GM12878 (cell line): ENCODE measurements at regions not wholly inside any gene's neighbourhood (a gene's known extent, or its start where the extent isn't known, plus 50 kb on each side); places are given as distances from the start of the nearest gene placed in this dataset.

Source experiments
- ATAC-seq: fragments of 200-7000 bp; cut with Tn5 transposase; 3 replicates; pipeline ENCODE4 v1.9.1; 2020; ENCODE audit warnings: mild to moderate bottlenecking, moderate library complexity
- BruUV-seq: library from RNA; stranded (reverse); fragments of 400-500 nt; replicated peaks from 2 replicates; lab custom pipeline; 2021; lab: Mats Ljungman, UMichigan
- CTCF ChIA-PET: fragments of 300-600 bp; sonication (Branson Sonifier 250); formaldehyde crosslinking; extraction: SDS; loops from one replicate; lab custom pipeline; 2021; ENCODE audit warnings: inconsistent platforms; lab: Yijun Ruan, JAX
- POLR2A ChIA-PET: fragments of 350-600 bp; formaldehyde crosslinking; extraction: SDS; loops from one replicate; lab custom pipeline; 2021; ENCODE audit warnings: inconsistent platforms; lab: Charles Lee
- RAD21 ChIA-PET: fragments of 300-600 bp; sonication (Branson Sonifier 250); formaldehyde crosslinking; loops from one replicate; lab custom pipeline; 2023; ENCODE audit warnings: antibody characterized with exemption; ENCODE audit not compliant: unreplicated experiment; lab: Charles Lee
- SMC1A ChIA-PET: fragments of 300-600 bp; sonication (Branson Sonifier 250); formaldehyde crosslinking; loops from one replicate; lab custom pipeline; 2023; ENCODE audit not compliant: unreplicated experiment, uncharacterized antibody; lab: Charles Lee
- DNase-seq: peaks from one replicate; pipeline ENCODE4 v3.0.0-alpha.2; 2011; ENCODE audit warnings: low read depth, low spot score
- FAIRE-seq: peaks from 3 replicates; lab custom pipeline; 2011; peaks lifted over from hg19 to GRCh38; lab: Jason Lieb, UNC
- H2AFZ ChIP-seq: 2 replicates; pipeline ENCODE4 v1.6.0; 2011; ENCODE audit warnings: low read depth, low read length, control low read depth; ENCODE audit not compliant: control insufficient read depth
- H3K27ac ChIP-seq: 2 replicates; pipeline ENCODE4 v1.5.1; 2011; ENCODE audit warnings: control low read depth; ENCODE audit not compliant: control insufficient read depth, insufficient read depth
- H3K27me3 ChIP-seq, 2 experiments: replicated peaks in 1 of 2; 2 replicates each; pipeline versions ENCODE4 v1.6.0 to v1.6.1; 2011; ENCODE audit warnings: low read length in 1 of 2; ENCODE audit not compliant: control insufficient read depth in 2 of 2, insufficient read depth in 2 of 2
- H3K36me3 ChIP-seq, 2 experiments: 2 replicates each; pipeline ENCODE4 v1.5.1; 2011; ENCODE audit warnings: low read length in 1 of 2; ENCODE audit not compliant: control insufficient read depth in 2 of 2, insufficient read depth in 2 of 2
- H3K4me1 ChIP-seq: 2 replicates; pipeline ENCODE4 v1.6.1; 2011; ENCODE audit warnings: mild to moderate bottlenecking, low read length, moderate library complexity, mixed read lengths; ENCODE audit not compliant: control insufficient read depth, insufficient read depth
- H3K4me2 ChIP-seq: 2 replicates; pipeline ENCODE4 v1.6.0; 2011; ENCODE audit warnings: control low read depth; ENCODE audit not compliant: control insufficient read depth, insufficient read depth
- H3K4me3 ChIP-seq: fragments of 200-600 bp; sonication (generic); 2 replicates; pipeline ENCODE4 v1.5.1; 2016
- H3K79me2 ChIP-seq: 2 replicates; pipeline ENCODE4 v1.6.0; 2011; ENCODE audit warnings: low read length; ENCODE audit not compliant: control insufficient read depth, insufficient read depth
- H3K9ac ChIP-seq: 2 replicates; pipeline ENCODE4 v1.8.0; 2011; ENCODE audit warnings: low read length, control low read depth, mixed read lengths; ENCODE audit not compliant: control insufficient read depth, insufficient read depth
- H3K9me3 ChIP-seq: replicated peaks from 3 replicates; pipeline ENCODE4 v1.5.1; 2011; ENCODE audit warnings: mild to moderate bottlenecking, low read length; ENCODE audit not compliant: control insufficient read depth, insufficient read depth
- H4K20me1 ChIP-seq: 2 replicates; pipeline ENCODE4 v1.6.0; 2011; ENCODE audit not compliant: control insufficient read depth, insufficient read depth
- BCL11A ChIP-seq: IDR thresholded peaks from 2 replicates; pipeline ENCODE4 v1.6.1; 2011; ENCODE audit warnings: low read depth, low read length
- CBX5 ChIP-seq: sonication (generic); IDR thresholded peaks from 2 replicates; pipeline ENCODE4 v1.6.1; 2016; ENCODE audit warnings: low read depth, moderate library complexity, mild to moderate bottlenecking, inconsistent platforms
- CEBPZ ChIP-seq: fragments of 150-350 bp; IDR thresholded peaks from 2 replicates; pipeline ENCODE4 v1.6.1; 2016; ENCODE audit warnings: low read depth, low read length
- GABPA ChIP-seq: IDR thresholded peaks from 2 replicates; pipeline ENCODE4 v1.6.1; 2014; ENCODE audit warnings: antibody characterized with exemption, low read depth, mild to moderate bottlenecking, inconsistent platforms
- NFIC ChIP-seq: IDR thresholded peaks from 2 replicates; pipeline ENCODE4 v1.6.1; 2012; ENCODE audit warnings: low read depth, mild to moderate bottlenecking, inconsistent platforms, low read length, moderate library complexity
- NFXL1 ChIP-seq: fragments of 450-650 bp; IDR thresholded peaks from 2 replicates; pipeline ENCODE4 v1.6.1; 2017; ENCODE audit warnings: antibody characterized with exemption, mild to moderate bottlenecking, borderline replicate concordance
- PAX8 ChIP-seq: fragments of 450-650 bp; IDR thresholded peaks from 2 replicates; pipeline ENCODE4 v1.6.1; 2017; ENCODE audit warnings: mild to moderate bottlenecking, moderate library complexity
- SRF ChIP-seq, 2 experiments: IDR thresholded peaks; 2 replicates each; pipeline ENCODE4 v1.6.1; 2011; ENCODE audit warnings: low read depth in 2 of 2, low read length in 2 of 2, mild to moderate bottlenecking in 1 of 2, moderate library complexity in 1 of 2
- USF1 ChIP-seq: IDR thresholded peaks from 2 replicates; pipeline ENCODE4 v1.6.1; 2011; ENCODE audit warnings: borderline replicate concordance, low read depth, mild to moderate bottlenecking, moderate library complexity, mixed read lengths, low read length; ENCODE audit not compliant: insufficient read depth; ENCODE audit errors: extremely low read length
- WGBS: methylation state at CpG from one replicate; pipeline ENCODE4 v1.1.6; 2016; ENCODE audit warnings: low lambda C conversion rate; ENCODE audit not compliant: insufficient replicate concordance, insufficient coverage; ENCODE audit errors: missing lambda C conversion rate; 5-methylcytosine and 5-hydroxymethylcytosine counted together
- in situ Hi-C: fragments of 300-500 bp; cut with MboI; formaldehyde crosslinking; loops from 9 replicates; pipeline ENCODE4 v1.14.3; 2018; ENCODE audit warnings: mixed read lengths
- intact Hi-C: fragments of 100-400 bp; cut with micrococcal nuclease; formaldehyde crosslinking; loops from one replicate; pipeline ENCODE4 v1.14.2; 2022; ENCODE audit not compliant: unreplicated experiment
- TF ChIP-seq, protein P1 (sequence below): IDR thresholded peaks from 2 replicates; pipeline ENCODE4 v1.6.1; 2012; ENCODE audit warnings: low read depth, low read length, improper control_type of control experiment
- TF ChIP-seq, protein P2 (sequence below): fragments of 450-650 bp; conservative IDR thresholded peaks from 2 replicates; pipeline ENCODE4 v1.6.1; 2017; ENCODE audit warnings: mild to moderate bottlenecking, moderate library complexity
- TF ChIP-seq, protein P3 (sequence below): IDR thresholded peaks from 2 replicates; pipeline ENCODE4 v1.6.1; 2011; ENCODE audit warnings: mild to moderate bottlenecking, low read depth, low read length, moderate library complexity; ENCODE audit not compliant: insufficient replicate concordance
- TF ChIP-seq, protein P4 (sequence below): IDR thresholded peaks from 2 replicates; pipeline ENCODE4 v1.6.1; 2012; ENCODE audit warnings: mild to moderate bottlenecking, low read depth, low read length

DNA sequence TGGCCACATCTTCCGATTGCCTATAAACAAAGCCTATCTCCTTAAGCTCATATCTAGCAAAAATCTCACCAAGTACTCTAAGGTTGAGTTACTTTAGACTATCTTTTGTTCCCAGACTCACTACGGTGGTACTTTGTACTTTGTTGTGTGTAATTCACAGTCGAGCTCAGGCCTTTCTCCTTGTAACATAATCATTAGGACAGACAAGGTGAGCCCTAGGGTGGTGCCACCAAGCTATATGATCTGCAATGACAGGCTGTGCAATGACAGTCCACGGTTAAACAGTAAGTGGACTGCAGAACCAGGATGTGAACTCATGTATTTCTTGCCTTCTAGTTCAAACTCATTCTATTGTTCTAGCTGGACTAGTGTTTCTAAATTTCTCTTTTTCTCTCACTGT lies 132.2 kb downstream of the UBE2U start:
- no peaks in the 10 kb centered on the region for H3K36me3 ChIP-seq
- H3K9me3 ChIP-seq: no peaks in the 10 kb centered on the region
- no peaks in the 10 kb centered on the region for H3K27me3 ChIP-seq
- no peak for FAIRE-seq
- BruUV-seq: no TSS peak
- H3K79me2 ChIP-seq: no peaks in the 10 kb centered on the region
- ChIA-PET CTCF (interaction anchor here (0.5 kb wide), 1 partner anchor 11 kb away, joined by 3 read pairs; no protein-coding TSS in a partner anchor), RAD21 (no interaction called here), SMC1A (no interaction called here), POLR2A (no interaction called here)
- no peak for ATAC-seq
- H3K4me1 ChIP-seq: no peaks in the 10 kb centered on the region
- no peaks in the 10 kb centered on the region; the same call in 1 of the 2 replicates for H4K20me1 ChIP-seq
- no peak overlapping the region for H3K4me3 ChIP-seq
- intact Hi-C loops (no loop called here), in situ Hi-C loops (no loop called here)
- DNase-seq: no peak
- WGBS: 10% methylated on average over 4 of the region's 4 CpGs
- no peak overlapping the region for H2AFZ ChIP-seq
- no peak overlapping the region for H3K27ac ChIP-seq
- no peak overlapping the region for H3K4me2 ChIP-seq
- no peak overlapping the region for H3K9ac ChIP-seq
- TF ChIP-seq NFIC (no peak), SRF (IDR thresholded peaks at IDR 0.05; ENCODE audit: low read depth in 2 of 2, low read length in 2 of 2) (no peak), BCL11A (no peak), CBX5 (no peak), GABPA (no peak), PAX8 (no peak), CEBPZ (no peak), USF1 (no peak), NFXL1 (no peak)
- TF ChIP-seq, protein P1, sequence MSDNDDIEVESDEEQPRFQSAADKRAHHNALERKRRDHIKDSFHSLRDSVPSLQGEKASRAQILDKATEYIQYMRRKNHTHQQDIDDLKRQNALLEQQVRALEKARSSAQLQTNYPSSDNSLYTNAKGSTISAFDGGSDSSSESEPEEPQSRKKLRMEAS: no peak
- TF ChIP-seq, protein P2, sequence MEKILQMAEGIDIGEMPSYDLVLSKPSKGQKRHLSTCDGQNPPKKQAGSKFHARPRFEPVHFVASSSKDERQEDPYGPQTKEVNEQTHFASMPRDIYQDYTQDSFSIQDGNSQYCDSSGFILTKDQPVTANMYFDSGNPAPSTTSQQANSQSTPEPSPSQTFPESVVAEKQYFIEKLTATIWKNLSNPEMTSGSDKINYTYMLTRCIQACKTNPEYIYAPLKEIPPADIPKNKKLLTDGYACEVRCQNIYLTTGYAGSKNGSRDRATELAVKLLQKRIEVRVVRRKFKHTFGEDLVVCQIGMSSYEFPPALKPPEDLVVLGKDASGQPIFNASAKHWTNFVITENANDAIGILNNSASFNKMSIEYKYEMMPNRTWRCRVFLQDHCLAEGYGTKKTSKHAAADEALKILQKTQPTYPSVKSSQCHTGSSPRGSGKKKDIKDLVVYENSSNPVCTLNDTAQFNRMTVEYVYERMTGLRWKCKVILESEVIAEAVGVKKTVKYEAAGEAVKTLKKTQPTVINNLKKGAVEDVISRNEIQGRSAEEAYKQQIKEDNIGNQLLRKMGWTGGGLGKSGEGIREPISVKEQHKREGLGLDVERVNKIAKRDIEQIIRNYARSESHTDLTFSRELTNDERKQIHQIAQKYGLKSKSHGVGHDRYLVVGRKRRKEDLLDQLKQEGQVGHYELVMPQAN: no peak
- TF ChIP-seq, protein P3, sequence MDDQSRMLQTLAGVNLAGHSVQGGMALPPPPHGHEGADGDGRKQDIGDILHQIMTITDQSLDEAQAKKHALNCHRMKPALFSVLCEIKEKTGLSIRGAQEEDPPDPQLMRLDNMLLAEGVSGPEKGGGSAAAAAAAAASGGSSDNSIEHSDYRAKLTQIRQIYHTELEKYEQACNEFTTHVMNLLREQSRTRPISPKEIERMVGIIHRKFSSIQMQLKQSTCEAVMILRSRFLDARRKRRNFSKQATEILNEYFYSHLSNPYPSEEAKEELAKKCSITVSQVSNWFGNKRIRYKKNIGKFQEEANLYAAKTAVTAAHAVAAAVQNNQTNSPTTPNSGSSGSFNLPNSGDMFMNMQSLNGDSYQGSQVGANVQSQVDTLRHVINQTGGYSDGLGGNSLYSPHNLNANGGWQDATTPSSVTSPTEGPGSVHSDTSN: no peak
- TF ChIP-seq, protein P4, sequence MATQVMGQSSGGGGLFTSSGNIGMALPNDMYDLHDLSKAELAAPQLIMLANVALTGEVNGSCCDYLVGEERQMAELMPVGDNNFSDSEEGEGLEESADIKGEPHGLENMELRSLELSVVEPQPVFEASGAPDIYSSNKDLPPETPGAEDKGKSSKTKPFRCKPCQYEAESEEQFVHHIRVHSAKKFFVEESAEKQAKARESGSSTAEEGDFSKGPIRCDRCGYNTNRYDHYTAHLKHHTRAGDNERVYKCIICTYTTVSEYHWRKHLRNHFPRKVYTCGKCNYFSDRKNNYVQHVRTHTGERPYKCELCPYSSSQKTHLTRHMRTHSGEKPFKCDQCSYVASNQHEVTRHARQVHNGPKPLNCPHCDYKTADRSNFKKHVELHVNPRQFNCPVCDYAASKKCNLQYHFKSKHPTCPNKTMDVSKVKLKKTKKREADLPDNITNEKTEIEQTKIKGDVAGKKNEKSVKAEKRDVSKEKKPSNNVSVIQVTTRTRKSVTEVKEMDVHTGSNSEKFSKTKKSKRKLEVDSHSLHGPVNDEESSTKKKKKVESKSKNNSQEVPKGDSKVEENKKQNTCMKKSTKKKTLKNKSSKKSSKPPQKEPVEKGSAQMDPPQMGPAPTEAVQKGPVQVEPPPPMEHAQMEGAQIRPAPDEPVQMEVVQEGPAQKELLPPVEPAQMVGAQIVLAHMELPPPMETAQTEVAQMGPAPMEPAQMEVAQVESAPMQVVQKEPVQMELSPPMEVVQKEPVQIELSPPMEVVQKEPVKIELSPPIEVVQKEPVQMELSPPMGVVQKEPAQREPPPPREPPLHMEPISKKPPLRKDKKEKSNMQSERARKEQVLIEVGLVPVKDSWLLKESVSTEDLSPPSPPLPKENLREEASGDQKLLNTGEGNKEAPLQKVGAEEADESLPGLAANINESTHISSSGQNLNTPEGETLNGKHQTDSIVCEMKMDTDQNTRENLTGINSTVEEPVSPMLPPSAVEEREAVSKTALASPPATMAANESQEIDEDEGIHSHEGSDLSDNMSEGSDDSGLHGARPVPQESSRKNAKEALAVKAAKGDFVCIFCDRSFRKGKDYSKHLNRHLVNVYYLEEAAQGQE: no peak
